ENCODE measurements at regions not wholly inside any gene's neighbourhood (a gene's known extent, or its start where the extent isn't known, plus 50 kb on each side); places are given as distances from the start of the nearest gene placed in this dataset.

DNA sequence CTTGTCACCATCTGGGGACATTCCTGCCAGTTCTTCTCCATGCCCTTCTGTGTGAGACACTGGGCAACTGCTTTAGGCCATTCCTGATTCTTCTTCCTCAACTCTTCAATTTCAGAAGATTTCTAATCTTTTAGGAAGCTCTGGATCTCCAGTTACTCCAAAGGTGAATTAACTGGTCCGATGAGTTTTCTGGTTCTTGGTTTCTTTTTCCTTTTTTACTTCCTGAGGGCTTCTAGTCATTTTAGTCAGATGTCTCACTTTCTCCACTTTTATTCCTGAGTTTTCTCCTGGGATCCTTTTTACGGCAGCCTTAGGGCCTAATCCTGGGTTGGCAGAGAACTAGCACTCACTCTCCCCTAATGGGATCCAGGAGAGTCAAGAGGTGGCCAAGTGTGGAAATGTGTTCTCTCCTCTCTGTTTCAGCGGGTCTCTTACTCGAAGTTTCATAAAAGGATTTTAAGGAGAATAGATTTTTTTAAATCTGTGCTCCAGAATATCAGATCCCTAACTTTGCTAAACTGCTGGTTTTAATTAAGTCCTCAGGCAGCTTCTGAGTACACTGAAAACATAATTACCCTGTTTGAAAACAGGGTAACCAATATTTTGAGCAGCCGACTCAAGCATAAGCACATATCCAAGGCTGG is 107.6 kb downstream of the RMI2 start:
- TF ChIP-seq, protein P1, sequence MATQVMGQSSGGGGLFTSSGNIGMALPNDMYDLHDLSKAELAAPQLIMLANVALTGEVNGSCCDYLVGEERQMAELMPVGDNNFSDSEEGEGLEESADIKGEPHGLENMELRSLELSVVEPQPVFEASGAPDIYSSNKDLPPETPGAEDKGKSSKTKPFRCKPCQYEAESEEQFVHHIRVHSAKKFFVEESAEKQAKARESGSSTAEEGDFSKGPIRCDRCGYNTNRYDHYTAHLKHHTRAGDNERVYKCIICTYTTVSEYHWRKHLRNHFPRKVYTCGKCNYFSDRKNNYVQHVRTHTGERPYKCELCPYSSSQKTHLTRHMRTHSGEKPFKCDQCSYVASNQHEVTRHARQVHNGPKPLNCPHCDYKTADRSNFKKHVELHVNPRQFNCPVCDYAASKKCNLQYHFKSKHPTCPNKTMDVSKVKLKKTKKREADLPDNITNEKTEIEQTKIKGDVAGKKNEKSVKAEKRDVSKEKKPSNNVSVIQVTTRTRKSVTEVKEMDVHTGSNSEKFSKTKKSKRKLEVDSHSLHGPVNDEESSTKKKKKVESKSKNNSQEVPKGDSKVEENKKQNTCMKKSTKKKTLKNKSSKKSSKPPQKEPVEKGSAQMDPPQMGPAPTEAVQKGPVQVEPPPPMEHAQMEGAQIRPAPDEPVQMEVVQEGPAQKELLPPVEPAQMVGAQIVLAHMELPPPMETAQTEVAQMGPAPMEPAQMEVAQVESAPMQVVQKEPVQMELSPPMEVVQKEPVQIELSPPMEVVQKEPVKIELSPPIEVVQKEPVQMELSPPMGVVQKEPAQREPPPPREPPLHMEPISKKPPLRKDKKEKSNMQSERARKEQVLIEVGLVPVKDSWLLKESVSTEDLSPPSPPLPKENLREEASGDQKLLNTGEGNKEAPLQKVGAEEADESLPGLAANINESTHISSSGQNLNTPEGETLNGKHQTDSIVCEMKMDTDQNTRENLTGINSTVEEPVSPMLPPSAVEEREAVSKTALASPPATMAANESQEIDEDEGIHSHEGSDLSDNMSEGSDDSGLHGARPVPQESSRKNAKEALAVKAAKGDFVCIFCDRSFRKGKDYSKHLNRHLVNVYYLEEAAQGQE (IDR thresholded peaks at IDR 0.05; ENCODE audit: insufficient read depth in 1 of 2, low read depth in 2 of 2, low read length in 2 of 2), result no peak
- TF ChIP-seq TAF1 (IDR thresholded peaks at IDR 0.05; ENCODE audit: borderline replicate concordance, insufficient read depth, low read length) (no peak), SIN3A (IDR thresholded peaks at IDR 0.05; ENCODE audit: borderline replicate concordance, insufficient read depth, low read length) (no peak), POLR2AphosphoS5 (IDR thresholded peaks at IDR 0.05; ENCODE audit: low read depth, low read length) (no peak), FOXP2 (optimal IDR thresholded peaks at IDR 0.05; ENCODE audit: borderline replicate concordance, extremely low read depth, extremely low read length, insufficient read depth) (no peak)

DNA sequence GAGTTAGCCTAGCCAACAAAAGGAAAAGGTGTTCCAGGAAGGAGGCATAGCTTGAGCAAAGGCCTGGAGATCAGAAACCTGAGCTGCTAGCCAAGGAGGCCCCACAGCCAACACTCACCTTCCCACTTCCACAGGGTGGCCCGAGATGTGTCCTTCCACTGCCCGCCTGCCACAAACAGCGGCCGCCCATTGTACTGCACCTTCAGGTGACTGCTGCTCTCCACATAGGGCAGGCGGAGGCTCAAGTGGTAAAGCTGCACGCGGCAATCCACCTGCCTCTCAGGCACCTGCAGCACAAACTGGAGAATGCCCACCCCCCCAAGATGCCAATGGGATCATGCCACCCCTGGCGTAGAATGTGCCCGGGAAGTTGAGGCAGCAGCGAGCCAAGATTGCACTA is 111.5 kb downstream of the RMI2 start:
- TF ChIP-seq, protein P1 (IDR thresholded peaks at IDR 0.05; ENCODE audit: insufficient read depth in 1 of 2, low read depth in 2 of 2, low read length in 2 of 2), result no peak
- no peak for TF ChIP-seq SIN3A (IDR thresholded peaks at IDR 0.05; ENCODE audit: borderline replicate concordance, insufficient read depth, low read length)
- no peak for TF ChIP-seq TAF1 (IDR thresholded peaks at IDR 0.05; ENCODE audit: borderline replicate concordance, insufficient read depth, low read length)
- TF ChIP-seq FOXP2 (optimal IDR thresholded peaks at IDR 0.05; ENCODE audit: borderline replicate concordance, extremely low read depth, extremely low read length, insufficient read depth), result no peak
- no peak for TF ChIP-seq POLR2AphosphoS5 (IDR thresholded peaks at IDR 0.05; ENCODE audit: low read depth, low read length)

DNA sequence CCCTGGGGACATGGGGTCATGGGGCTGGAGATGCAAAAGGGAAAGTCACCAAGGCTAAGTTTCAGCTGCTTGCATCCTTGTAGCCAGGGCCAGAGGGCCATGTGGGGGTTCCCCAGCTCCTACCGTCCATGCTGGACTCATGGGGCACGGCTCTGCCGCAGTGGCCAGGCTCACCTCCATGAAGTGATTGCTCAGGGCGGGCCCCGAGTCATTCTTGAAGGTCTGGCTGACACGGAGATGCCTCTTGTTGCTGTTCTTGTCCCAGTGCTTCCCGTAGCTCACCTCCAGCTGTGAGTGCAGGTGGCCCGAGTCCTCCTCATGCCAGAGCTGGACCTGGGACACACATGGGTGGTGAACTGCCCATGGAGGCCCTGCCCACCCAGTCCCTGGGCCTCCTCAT is 114.5 kb downstream of the RMI2 start:
- TF ChIP-seq POLR2AphosphoS5 (IDR thresholded peaks at IDR 0.05; ENCODE audit: low read depth, low read length) (no peak), TAF1 (IDR thresholded peaks at IDR 0.05; ENCODE audit: borderline replicate concordance, insufficient read depth, low read length) (no peak), SIN3A (IDR thresholded peaks at IDR 0.05; ENCODE audit: borderline replicate concordance, insufficient read depth, low read length) (no peak), FOXP2 (optimal IDR thresholded peaks at IDR 0.05; ENCODE audit: borderline replicate concordance, extremely low read depth, extremely low read length, insufficient read depth) (no peak)
- TF ChIP-seq, protein P1 (IDR thresholded peaks at IDR 0.05; ENCODE audit: insufficient read depth in 1 of 2, low read depth in 2 of 2, low read length in 2 of 2), result no peak

DNA sequence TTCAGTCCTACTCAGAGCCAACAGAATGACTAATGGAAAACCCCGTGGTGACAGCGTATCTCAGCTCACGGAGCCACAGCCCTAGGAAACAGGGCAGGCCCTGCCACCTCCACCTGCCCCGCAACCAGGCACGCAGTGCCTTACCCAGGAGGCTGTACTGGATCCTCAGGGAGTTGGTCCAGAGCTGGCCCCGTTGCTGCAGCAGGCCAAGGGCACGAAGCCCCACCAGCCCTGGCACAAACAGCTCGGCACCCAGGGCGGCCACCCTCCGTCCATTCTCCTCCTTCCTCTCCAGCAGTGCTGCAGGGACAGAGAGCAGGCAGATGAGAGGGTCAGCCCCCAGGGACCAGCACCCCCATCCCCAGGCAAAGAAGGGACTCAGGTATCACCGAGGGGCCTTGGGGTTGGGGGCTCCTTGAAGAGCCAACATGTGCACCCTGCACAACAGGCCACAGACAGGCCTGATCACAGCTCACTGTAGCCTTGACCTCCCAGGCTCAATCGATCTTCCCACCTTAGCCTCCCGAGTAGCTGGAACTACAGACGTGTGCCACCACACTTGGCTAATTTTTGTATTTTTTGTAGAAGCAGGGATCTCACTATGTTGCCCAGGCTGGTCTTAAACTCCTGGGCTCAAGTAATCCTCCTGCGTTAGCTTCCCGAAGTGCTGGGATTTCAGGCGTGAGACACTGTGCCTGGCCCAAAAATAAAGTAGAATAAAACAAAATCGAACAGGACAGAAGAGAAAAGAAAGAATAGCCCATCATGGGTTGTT is 115.7 kb downstream of the RMI2 start:
- TF ChIP-seq FOXP2 (optimal IDR thresholded peaks at IDR 0.05; ENCODE audit: borderline replicate concordance, extremely low read depth, extremely low read length, insufficient read depth) (no peak), SIN3A (IDR thresholded peaks at IDR 0.05; ENCODE audit: borderline replicate concordance, insufficient read depth, low read length) (no peak), TAF1 (IDR thresholded peaks at IDR 0.05; ENCODE audit: borderline replicate concordance, insufficient read depth, low read length) (no peak), POLR2AphosphoS5 (IDR thresholded peaks at IDR 0.05; ENCODE audit: low read depth, low read length) (no peak)
- TF ChIP-seq, protein P1 (IDR thresholded peaks at IDR 0.05; ENCODE audit: insufficient read depth in 1 of 2, low read depth in 2 of 2, low read length in 2 of 2), result no peak

Data from PFSK-1 (cell line).